Daoy (cell line): ENCODE measurements at regions not wholly inside any gene's neighbourhood (a gene's known extent, or its start where the extent isn't known, plus 50 kb on each side); places are given as distances from the start of the nearest gene placed in this dataset.
"Not testable (repeated sequence)": the region's sequence is repeated elsewhere in the genome, so short reads cannot be mapped to it uniquely, and the experiment has no call there.

ENCODE experiments used
- DNase-seq: peaks from one replicate; pipeline ENCODE4 v3.0.0-alpha.2; 2015; ENCODE audit warnings: low read depth

DNA sequence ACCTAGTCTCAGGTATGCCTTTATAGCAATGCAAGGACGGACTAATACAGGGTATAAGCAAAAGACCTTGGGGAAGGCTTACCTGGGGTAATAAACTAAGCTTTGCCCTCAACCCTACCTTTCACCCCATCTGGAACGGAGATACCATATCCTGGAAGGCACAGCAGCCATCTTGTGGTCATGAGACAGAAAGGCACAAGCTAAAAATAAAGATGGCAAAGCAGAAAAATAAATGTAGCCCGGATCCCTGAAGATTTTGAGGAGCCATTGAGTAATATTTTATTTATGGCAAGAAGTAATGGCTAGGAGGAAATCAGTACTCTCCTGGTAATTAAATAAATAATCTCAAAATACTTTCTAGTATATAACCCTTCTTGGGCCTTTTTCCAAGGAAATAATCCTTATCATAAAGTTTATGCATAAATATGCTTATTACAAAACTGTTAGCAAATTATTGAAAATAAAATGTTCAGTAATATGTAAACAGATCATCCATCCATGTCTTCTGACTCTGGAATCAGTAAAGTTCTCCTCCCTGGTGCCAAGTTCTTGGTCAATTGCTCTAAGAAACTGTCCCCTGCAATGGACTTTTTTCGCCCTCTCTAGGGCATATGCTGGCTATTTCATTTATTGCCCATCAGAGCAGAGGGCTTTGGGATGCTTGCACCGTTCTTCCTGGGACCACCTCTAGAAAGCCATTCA lies 198.7 kb downstream of the SPP2 start:
- DNase-seq, result no peak

DNA sequence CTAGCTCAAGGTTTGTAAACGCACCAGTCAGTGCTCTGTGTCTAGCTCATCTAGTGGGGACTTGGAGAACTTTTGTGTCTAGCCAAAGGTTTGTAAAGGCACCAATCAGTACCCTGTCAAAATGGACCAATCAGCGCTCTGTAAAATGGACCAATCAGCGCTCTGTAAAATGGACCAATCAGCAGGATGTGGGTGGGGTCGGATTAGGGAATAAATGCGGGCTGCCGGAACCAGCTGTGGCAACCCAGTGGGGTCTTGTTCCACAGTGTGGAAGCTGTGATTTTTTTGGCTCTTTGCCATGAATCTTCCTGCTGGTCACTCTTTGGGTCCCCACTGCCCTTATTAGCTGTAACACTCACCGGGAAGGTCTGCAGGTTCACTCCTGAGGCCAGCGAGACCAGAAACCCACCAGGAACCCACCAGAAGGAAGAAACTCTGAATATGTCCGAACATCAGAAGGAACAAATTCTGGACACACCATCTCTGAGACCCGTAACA lies 197.8 kb downstream of the SPP2 start:
- DNase-seq, result not testable (repeated sequence)

GRCh38 chr2:234247453-234248180 lies 197.1 kb downstream of the SPP2 start:
- no peak for DNase-seq

DNA sequence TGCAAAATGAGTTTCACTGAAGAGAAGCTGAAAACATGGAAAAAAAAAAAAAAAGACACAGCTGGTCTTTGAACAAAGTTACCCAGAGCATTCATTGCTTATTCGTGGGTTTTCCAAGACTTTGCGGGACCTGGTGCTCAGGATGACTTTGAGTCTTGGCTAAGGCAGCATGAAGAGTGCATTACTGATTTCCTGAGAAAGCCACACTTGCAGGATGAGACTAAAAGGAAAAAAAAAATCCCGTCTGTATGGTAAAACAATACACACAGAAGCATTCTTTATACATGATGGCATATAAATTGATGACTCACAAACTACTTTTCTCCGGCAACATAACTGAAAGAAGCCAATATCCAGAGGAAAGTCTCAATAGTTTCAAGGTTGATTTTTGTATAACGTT lies 195.4 kb downstream of the SPP2 start:
- DNase-seq, result peak; percentile 88

- DNase-seq, result peak; percentile 65
Observed at GRCh38 chr2:234243871-234244565, 193.5 kb downstream of the SPP2 start.

- no peak for DNase-seq
Observed at GRCh38 chr2:234242459-234242836, 191.9 kb downstream of the SPP2 start.

GRCh38 chr2:234241656-234242458 lies 191.4 kb downstream of the SPP2 start:
- DNase-seq, result peak; percentile 97

DNA sequence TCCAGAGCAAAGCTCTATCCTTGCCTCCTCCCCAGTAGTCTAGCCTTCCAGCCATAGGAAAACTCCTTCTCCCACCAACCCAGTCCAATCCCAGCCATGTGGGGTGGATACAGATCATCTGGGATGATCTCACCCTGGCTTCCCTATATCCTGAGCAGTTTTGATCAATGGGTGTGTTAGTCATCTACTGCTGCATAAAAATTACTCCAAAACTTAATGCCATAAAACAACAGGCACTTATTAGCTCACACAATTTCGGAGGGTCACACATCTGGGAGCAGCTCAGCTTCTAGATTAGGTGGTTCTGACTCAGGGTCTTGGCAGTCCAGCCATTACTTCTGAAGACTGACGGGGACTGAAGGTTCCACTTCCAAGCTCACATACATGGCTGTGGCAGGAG lies 190.4 kb downstream of the SPP2 start:
- peak; percentile 90 for DNase-seq

- DNase-seq, result no peak
Observed at GRCh38 chr2:234235191-234235590, 184.7 kb downstream of the SPP2 start.

- DNase-seq, result no peak
Observed at GRCh38 chr2:234231460-234231859, 181.0 kb downstream of the SPP2 start.

GRCh38 chr2:234219046-234219310 lies 168.5 kb downstream of the SPP2 start:
- no peak for DNase-seq

GRCh38 chr2:234218266-234219045 lies 168.0 kb downstream of the SPP2 start:
- no peak for DNase-seq

DNA sequence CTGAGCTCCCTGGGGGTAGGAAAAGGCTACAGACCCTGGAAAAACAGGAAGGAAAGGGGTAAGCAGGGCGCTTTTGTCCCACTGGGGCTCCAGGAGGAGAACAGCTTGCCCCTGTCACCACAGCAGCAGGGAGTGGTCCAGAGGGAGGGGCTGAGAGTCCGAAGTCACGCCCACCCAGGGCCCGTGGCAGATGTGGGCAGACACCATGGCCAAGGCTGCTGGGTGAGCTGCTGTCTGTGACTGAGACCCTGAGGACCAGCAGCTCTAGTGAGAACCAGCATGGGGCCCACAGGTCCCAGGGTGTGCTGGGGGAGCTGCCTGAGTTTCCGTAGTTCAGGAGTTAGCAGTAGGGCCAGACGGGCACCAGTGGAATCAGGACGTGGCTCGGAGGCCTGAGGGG lies 162.0 kb downstream of the SPP2 start:
- no peak for DNase-seq

- DNase-seq, result peak; percentile 11
Observed at GRCh38 chr2:234211797-234212196, 161.3 kb downstream of the SPP2 start.

- DNase-seq, result no peak
Observed at GRCh38 chr2:234206738-234207137, 156.2 kb downstream of the SPP2 start.

DNA sequence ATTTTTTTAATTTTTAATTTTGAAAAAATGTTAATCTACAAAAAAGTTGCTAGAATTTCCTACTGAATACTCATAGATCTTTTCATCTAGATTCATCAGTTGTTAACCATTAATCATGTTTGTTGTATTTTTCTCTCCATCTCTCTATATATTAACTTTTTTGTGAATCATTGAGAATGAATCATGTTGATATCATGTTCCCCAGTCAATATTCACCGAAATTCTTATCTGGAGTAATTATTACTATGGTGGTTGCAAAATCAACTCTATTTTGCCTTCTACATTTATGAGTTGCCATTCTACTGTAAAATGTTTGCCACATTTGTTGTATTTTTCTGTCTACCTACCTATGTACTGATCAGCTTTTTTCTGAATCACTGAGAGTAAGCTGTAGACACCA lies 154.0 kb downstream of the SPP2 start:
- DNase-seq, result no peak

- DNase-seq, result peak; percentile 93
Observed at GRCh38 chr2:234203135-234203984, 152.9 kb downstream of the SPP2 start.

- DNase-seq, result no peak
Observed at GRCh38 chr2:234202601-234203000, 152.1 kb downstream of the SPP2 start.

GRCh38 chr2:234199996-234200395 lies 149.5 kb downstream of the SPP2 start:
- no peak for DNase-seq

DNA sequence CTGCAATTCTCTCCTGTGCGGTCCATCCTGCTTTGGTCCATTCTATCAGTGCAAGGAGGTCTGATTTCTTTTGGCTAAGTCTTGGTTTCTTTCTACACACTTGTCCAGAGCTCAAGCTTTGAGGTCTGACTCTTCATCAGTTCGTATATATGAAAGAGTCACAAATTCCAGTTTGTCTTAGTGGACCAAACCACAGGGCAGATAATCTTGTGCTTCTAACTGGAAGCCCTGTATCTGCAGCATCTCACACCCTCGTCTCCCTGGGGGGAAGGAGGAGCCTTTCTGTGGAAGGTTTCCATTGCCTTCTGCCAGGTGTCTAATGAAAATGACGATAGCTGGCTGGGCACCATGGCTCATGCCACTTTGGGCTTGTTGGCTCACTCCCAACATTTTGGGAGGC lies 148.5 kb downstream of the SPP2 start:
- no peak for DNase-seq
